Urothelium cell line (cell line): ENCODE measurements at regions not wholly inside any gene's neighbourhood (a gene's known extent, or its start where the extent isn't known, plus 50 kb on each side); places are given as distances from the start of the nearest gene placed in this dataset.
"Not testable (repeated sequence)": the region's sequence is repeated elsewhere in the genome, so short reads cannot be mapped to it uniquely, and the experiment has no call there.

Source experiments
- DNase-seq: peaks from one replicate; pipeline ENCODE4 v3.0.0; 2011; ENCODE audit warnings: low spot score, mixed read lengths
- FAIRE-seq: peaks from 2 replicates; lab custom pipeline; 2011; peaks lifted over from hg19 to GRCh38; lab: Jason Lieb, UNC

- FAIRE-seq (no peak), DNase-seq (no peak)
These were observed 551.7 kb upstream of the AMOT start for GRCh38 chrX:113392355-113392754.

- no peak for DNase-seq
- FAIRE-seq = no peak
These were observed 551.2 kb upstream of the AMOT start for GRCh38 chrX:113391875-113392274.

GRCh38 chrX:113390531-113390930, 549.9 kb upstream of the AMOT start:
- DNase-seq (no peak), FAIRE-seq (no peak)

- no peak for DNase-seq
- FAIRE-seq = no peak
These were observed 549.2 kb upstream of the AMOT start for GRCh38 chrX:113389846-113390245.

GRCh38 chrX:113384628-113385027, 544.0 kb upstream of the AMOT start:
- no peak for FAIRE-seq
- DNase-seq = peak; percentile 7

- not testable (repeated sequence) for FAIRE-seq
These were observed 532.8 kb upstream of the AMOT start for GRCh38 chrX:113373421-113373820.

GRCh38 chrX:113370006-113370405, 529.4 kb upstream of the AMOT start:
- no peak for DNase-seq
- FAIRE-seq = no peak

More at GRCh38 chrX:113373421-113373820, 532.8 kb upstream of the AMOT start:
- not testable (repeated sequence) for DNase-seq

- no peak for DNase-seq
- no peak for FAIRE-seq
These were observed 528.4 kb upstream of the AMOT start for GRCh38 chrX:113369056-113369455.

- FAIRE-seq (no peak), DNase-seq (no peak)
These were observed 512.5 kb upstream of the AMOT start for GRCh38 chrX:113353134-113353533.

GRCh38 chrX:113330416-113330815, 489.8 kb upstream of the AMOT start:
- DNase-seq = no peak
- FAIRE-seq = no peak

- FAIRE-seq (no peak), DNase-seq (no peak)
These were observed 475.3 kb upstream of the AMOT start for GRCh38 chrX:113315927-113316326.

- FAIRE-seq (no peak), DNase-seq (peak; percentile 2)
These were observed 464.9 kb upstream of the AMOT start for GRCh38 chrX:113305496-113305895.

- DNase-seq (no peak), FAIRE-seq (no peak)
These were observed 459.9 kb upstream of the AMOT start for GRCh38 chrX:113300580-113300979.

GRCh38 chrX:113297437-113297836, 456.8 kb upstream of the AMOT start:
- FAIRE-seq = no peak

GRCh38 chrX:113289503-113289902, 448.9 kb upstream of the AMOT start:
- DNase-seq (no peak), FAIRE-seq (no peak)

More at GRCh38 chrX:113297437-113297836, 456.8 kb upstream of the AMOT start:
- no peak for DNase-seq

- FAIRE-seq (no peak), DNase-seq (no peak)
These were observed 447.1 kb upstream of the AMOT start for GRCh38 chrX:113287761-113288160.

GRCh38 chrX:113275804-113276203, 435.2 kb upstream of the AMOT start:
- no peak for FAIRE-seq
- no peak for DNase-seq

GRCh38 chrX:113274791-113275190, 434.2 kb upstream of the AMOT start:
- DNase-seq = no peak
- no peak for FAIRE-seq

- no peak for DNase-seq
- no peak for FAIRE-seq
These were observed 433.7 kb upstream of the AMOT start for GRCh38 chrX:113274345-113274744.

GRCh38 chrX:113269203-113269602, 428.6 kb upstream of the AMOT start:
- FAIRE-seq (no peak), DNase-seq (no peak)

GRCh38 chrX:113260474-113260873, 419.8 kb upstream of the AMOT start:
- no peak for FAIRE-seq

GRCh38 chrX:113222305-113222704, 381.7 kb upstream of the AMOT start:
- FAIRE-seq = no peak
- no peak for DNase-seq

More at GRCh38 chrX:113260474-113260873, 419.8 kb upstream of the AMOT start:
- DNase-seq = no peak

GRCh38 chrX:113212052-113212451, 371.4 kb upstream of the AMOT start:
- FAIRE-seq (no peak), DNase-seq (no peak)

GRCh38 chrX:113202601-113203000, 362.0 kb upstream of the AMOT start:
- DNase-seq = no peak
- no peak for FAIRE-seq
